Stimulated activated CD4-positive, alpha-beta T cell treated with anti-CD3 and anti-CD28 coated beads, Interleukin-12 subunit alpha, Interleukin-12 subunit beta, amount 100 ng/mL, for 4 hours (primary cell): ENCODE measurements at regions not wholly inside any gene's neighbourhood (a gene's known extent, or its start where the extent isn't known, plus 50 kb on each side); places are given as distances from the start of the nearest gene placed in this dataset.

ENCODE experiments used
- DNase-seq: peaks from one replicate; pipeline ENCODE4 v3.0.0-alpha.2; 2020

- DNase-seq: no peak
These were observed 225.6 kb downstream of the AHR start for GRCh38 chr7:17523813-17524739.

GRCh38 chr7:17524746-17525145 is 226.3 kb downstream of the AHR start:
- DNase-seq: no peak

- no peak for DNase-seq
These were observed 228.2 kb downstream of the AHR start for GRCh38 chr7:17526621-17527020.

GRCh38 chr7:17528636-17529035 is 230.2 kb downstream of the AHR start:
- DNase-seq: no peak

- no peak for DNase-seq
These were observed 231.8 kb downstream of the AHR start for GRCh38 chr7:17530244-17530643.

GRCh38 chr7:17530741-17531421 is 232.4 kb downstream of the AHR start:
- DNase-seq: no peak

GRCh38 chr7:17532861-17533404 is 234.5 kb downstream of the AHR start:
- no peak for DNase-seq

- no peak for DNase-seq
These were observed 235.9 kb downstream of the AHR start for GRCh38 chr7:17534348-17534747.

GRCh38 chr7:17535776-17536175 is 237.3 kb downstream of the AHR start:
- no peak for DNase-seq

GRCh38 chr7:17544401-17544800 is 245.9 kb downstream of the AHR start:
- DNase-seq: no peak

- no peak for DNase-seq
These were observed 246.9 kb downstream of the AHR start for GRCh38 chr7:17545348-17545747.

GRCh38 chr7:17546189-17546588 is 247.7 kb downstream of the AHR start:
- no peak for DNase-seq

GRCh38 chr7:17546592-17546991 is 248.1 kb downstream of the AHR start:
- no peak for DNase-seq

GRCh38 chr7:17548014-17548653 is 249.7 kb downstream of the AHR start:
- no peak for DNase-seq

GRCh38 chr7:17549406-17549805 is 251.0 kb downstream of the AHR start:
- DNase-seq: no peak

GRCh38 chr7:17552373-17552772 is 253.9 kb downstream of the AHR start:
- no peak for DNase-seq

- no peak for DNase-seq
These were observed 254.5 kb downstream of the AHR start for GRCh38 chr7:17552952-17553351.

GRCh38 chr7:17554341-17555015 is 256.0 kb downstream of the AHR start:
- DNase-seq: no peak

GRCh38 chr7:17556247-17556956 is 257.9 kb downstream of the AHR start:
- DNase-seq: no peak

GRCh38 chr7:17557251-17557671 is 258.8 kb downstream of the AHR start:
- no peak for DNase-seq

GRCh38 chr7:17558135-17558534 is 259.7 kb downstream of the AHR start:
- DNase-seq: no peak
